H1 (cell line): ENCODE measurements at regions not wholly inside any gene's neighbourhood (a gene's known extent, or its start where the extent isn't known, plus 50 kb on each side); places are given as distances from the start of the nearest gene placed in this dataset.

Source experiments
- TF ChIP-seq, protein P1 (sequence below): fragments of 300-600 bp; sonication (generic); IDR thresholded peaks from 2 replicates; pipeline ENCODE4 v1.7.1; 2012; ENCODE audit warnings: low read length, moderate library complexity, mild to moderate bottlenecking, inconsistent platforms; ENCODE audit not compliant: insufficient replicate concordance

DNA sequence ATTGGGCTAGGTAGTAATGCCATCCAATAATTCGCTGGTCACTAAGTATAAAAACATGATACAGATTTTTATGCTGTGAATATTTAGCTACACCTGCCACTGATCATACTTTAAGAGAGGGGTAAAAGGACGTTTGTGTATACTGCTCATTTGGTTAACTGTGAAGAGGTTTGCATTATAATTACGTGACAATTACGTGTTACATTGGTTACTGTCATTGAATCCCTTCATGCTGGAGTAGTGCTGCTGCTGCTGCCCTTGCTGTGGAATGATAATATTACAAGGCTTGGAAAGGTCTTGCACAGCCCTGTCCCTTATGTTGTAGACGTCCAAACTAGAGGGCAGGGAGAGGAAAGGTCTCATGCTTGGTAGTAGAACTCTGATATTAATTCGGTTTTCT lies 312.2 kb upstream of the ATP2B1 start (continued):
- TF ChIP-seq, protein P1, sequence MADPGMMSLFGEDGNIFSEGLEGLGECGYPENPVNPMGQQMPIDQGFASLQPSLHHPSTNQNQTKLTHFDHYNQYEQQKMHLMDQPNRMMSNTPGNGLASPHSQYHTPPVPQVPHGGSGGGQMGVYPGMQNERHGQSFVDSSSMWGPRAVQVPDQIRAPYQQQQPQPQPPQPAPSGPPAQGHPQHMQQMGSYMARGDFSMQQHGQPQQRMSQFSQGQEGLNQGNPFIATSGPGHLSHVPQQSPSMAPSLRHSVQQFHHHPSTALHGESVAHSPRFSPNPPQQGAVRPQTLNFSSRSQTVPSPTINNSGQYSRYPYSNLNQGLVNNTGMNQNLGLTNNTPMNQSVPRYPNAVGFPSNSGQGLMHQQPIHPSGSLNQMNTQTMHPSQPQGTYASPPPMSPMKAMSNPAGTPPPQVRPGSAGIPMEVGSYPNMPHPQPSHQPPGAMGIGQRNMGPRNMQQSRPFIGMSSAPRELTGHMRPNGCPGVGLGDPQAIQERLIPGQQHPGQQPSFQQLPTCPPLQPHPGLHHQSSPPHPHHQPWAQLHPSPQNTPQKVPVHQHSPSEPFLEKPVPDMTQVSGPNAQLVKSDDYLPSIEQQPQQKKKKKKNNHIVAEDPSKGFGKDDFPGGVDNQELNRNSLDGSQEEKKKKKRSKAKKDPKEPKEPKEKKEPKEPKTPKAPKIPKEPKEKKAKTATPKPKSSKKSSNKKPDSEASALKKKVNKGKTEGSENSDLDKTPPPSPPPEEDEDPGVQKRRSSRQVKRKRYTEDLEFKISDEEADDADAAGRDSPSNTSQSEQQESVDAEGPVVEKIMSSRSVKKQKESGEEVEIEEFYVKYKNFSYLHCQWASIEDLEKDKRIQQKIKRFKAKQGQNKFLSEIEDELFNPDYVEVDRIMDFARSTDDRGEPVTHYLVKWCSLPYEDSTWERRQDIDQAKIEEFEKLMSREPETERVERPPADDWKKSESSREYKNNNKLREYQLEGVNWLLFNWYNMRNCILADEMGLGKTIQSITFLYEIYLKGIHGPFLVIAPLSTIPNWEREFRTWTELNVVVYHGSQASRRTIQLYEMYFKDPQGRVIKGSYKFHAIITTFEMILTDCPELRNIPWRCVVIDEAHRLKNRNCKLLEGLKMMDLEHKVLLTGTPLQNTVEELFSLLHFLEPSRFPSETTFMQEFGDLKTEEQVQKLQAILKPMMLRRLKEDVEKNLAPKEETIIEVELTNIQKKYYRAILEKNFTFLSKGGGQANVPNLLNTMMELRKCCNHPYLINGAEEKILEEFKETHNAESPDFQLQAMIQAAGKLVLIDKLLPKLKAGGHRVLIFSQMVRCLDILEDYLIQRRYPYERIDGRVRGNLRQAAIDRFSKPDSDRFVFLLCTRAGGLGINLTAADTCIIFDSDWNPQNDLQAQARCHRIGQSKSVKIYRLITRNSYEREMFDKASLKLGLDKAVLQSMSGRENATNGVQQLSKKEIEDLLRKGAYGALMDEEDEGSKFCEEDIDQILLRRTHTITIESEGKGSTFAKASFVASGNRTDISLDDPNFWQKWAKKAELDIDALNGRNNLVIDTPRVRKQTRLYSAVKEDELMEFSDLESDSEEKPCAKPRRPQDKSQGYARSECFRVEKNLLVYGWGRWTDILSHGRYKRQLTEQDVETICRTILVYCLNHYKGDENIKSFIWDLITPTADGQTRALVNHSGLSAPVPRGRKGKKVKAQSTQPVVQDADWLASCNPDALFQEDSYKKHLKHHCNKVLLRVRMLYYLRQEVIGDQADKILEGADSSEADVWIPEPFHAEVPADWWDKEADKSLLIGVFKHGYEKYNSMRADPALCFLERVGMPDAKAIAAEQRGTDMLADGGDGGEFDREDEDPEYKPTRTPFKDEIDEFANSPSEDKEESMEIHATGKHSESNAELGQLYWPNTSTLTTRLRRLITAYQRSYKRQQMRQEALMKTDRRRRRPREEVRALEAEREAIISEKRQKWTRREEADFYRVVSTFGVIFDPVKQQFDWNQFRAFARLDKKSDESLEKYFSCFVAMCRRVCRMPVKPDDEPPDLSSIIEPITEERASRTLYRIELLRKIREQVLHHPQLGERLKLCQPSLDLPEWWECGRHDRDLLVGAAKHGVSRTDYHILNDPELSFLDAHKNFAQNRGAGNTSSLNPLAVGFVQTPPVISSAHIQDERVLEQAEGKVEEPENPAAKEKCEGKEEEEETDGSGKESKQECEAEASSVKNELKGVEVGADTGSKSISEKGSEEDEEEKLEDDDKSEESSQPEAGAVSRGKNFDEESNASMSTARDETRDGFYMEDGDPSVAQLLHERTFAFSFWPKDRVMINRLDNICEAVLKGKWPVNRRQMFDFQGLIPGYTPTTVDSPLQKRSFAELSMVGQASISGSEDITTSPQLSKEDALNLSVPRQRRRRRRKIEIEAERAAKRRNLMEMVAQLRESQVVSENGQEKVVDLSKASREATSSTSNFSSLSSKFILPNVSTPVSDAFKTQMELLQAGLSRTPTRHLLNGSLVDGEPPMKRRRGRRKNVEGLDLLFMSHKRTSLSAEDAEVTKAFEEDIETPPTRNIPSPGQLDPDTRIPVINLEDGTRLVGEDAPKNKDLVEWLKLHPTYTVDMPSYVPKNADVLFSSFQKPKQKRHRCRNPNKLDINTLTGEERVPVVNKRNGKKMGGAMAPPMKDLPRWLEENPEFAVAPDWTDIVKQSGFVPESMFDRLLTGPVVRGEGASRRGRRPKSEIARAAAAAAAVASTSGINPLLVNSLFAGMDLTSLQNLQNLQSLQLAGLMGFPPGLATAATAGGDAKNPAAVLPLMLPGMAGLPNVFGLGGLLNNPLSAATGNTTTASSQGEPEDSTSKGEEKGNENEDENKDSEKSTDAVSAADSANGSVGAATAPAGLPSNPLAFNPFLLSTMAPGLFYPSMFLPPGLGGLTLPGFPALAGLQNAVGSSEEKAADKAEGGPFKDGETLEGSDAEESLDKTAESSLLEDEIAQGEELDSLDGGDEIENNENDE = no peak
